IMR-90 (cell line): ENCODE measurements at regions not wholly inside any gene's neighbourhood (a gene's known extent, or its start where the extent isn't known, plus 50 kb on each side); places are given as distances from the start of the nearest gene placed in this dataset.

ENCODE experiments used
- ATAC-seq: fragments of 200-7000 bp; cut with Tn5 transposase; 2 replicates; pipeline ENCODE4 v1.9.1; 2020; ENCODE audit warnings: low read depth, mild to moderate bottlenecking, moderate library complexity
- BruUV-seq: library from RNA; stranded (reverse); fragments of 400-500 nt; replicated peaks from 2 replicates; lab custom pipeline; 2021; lab: Mats Ljungman, UMichigan
- CTCF ChIA-PET: fragments of 300-600 bp; formaldehyde crosslinking; extraction: SDS; loops from one replicate; lab custom pipeline; 2021; ENCODE audit warnings: antibody characterized with exemption; lab: Yijun Ruan, JAX
- POLR2A ChIA-PET: fragments of 300-600 bp; sonication (Branson Sonifier 250); formaldehyde crosslinking; loops from one replicate; lab custom pipeline; 2022; ENCODE audit warnings: antibody characterized with exemption; ENCODE audit not compliant: unreplicated experiment; lab: Charles Lee
- DNase-seq: peaks from one replicate; pipeline ENCODE4 v3.0.0; 2013
- H2AFZ ChIP-seq: replicated peaks from 2 replicates; pipeline ENCODE3; 2013; ENCODE audit warnings: low read length, mild to moderate bottlenecking; ENCODE audit not compliant: poor library complexity
- H2AK5ac ChIP-seq: 2 replicates; pipeline ENCODE4 v1.6.1; 2013; ENCODE audit warnings: low read depth, low read length, inconsistent platforms
- H2AK9ac ChIP-seq: replicated peaks from 2 replicates; pipeline ENCODE3; 2013; ENCODE audit warnings: mild to moderate bottlenecking, low read depth, low read length, moderate library complexity; ENCODE audit not compliant: poor library complexity
- H2BK120ac ChIP-seq: 2 replicates; pipeline ENCODE4 v1.6.1; 2013; ENCODE audit warnings: low read depth, low read length, inconsistent platforms
- H2BK15ac ChIP-seq: 3 replicates; pipeline ENCODE4 v1.6.1; 2013; ENCODE audit warnings: low read depth, low read length, inconsistent platforms
- H2BK20ac ChIP-seq: 2 replicates; pipeline ENCODE4 v1.6.1; 2013; ENCODE audit warnings: low read depth, mild to moderate bottlenecking, inconsistent platforms, low read length, moderate library complexity
- H2BK5ac ChIP-seq: 2 replicates; pipeline ENCODE4 v1.6.1; 2013; ENCODE audit warnings: mild to moderate bottlenecking, low read depth, low read length, inconsistent platforms; ENCODE audit not compliant: poor library complexity, severe bottlenecking
- H3K14ac ChIP-seq: replicated peaks from 2 replicates; pipeline ENCODE4 v1.6.1; 2013; ENCODE audit warnings: low read depth, low read length, inconsistent platforms
- H3K18ac ChIP-seq: 2 replicates; pipeline ENCODE4 v1.6.1; 2013; ENCODE audit warnings: low read depth, low read length, control low read depth
- H3K23ac ChIP-seq: 2 replicates; pipeline ENCODE4 v1.6.1; 2013; ENCODE audit warnings: low read depth, low read length, inconsistent platforms
- H3K27ac ChIP-seq: 2 replicates; pipeline ENCODE4 v1.5.1; 2013; ENCODE audit warnings: mild to moderate bottlenecking, control low read depth, low read length; ENCODE audit not compliant: insufficient read depth
- H3K27me3 ChIP-seq: 2 replicates; pipeline ENCODE4 v1.6.1; 2013; ENCODE audit warnings: low read length; ENCODE audit not compliant: control insufficient read depth, insufficient read depth
- H3K36me3 ChIP-seq: 2 replicates; pipeline ENCODE4 v1.6.1; 2013; ENCODE audit warnings: low read length, mixed read lengths; ENCODE audit not compliant: control insufficient read depth, insufficient read depth
- H3K4ac ChIP-seq: 2 replicates; pipeline ENCODE4 v1.6.1; 2013; ENCODE audit warnings: low read depth, low read length, inconsistent platforms
- H3K4me1 ChIP-seq: 2 replicates; pipeline ENCODE4 v1.6.1; 2013; ENCODE audit warnings: low read length, mixed read lengths; ENCODE audit not compliant: control insufficient read depth, insufficient read depth
- H3K4me2 ChIP-seq: 2 replicates; pipeline ENCODE4 v1.6.1; 2013; ENCODE audit warnings: low read depth, mild to moderate bottlenecking, control low read depth, low read length, moderate library complexity
- H3K4me3 ChIP-seq: 2 replicates; pipeline ENCODE4 v1.5.1; 2013; ENCODE audit warnings: low read depth, mild to moderate bottlenecking, control low read depth, low read length, moderate library complexity; ENCODE audit not compliant: insufficient read depth
- H3K56ac ChIP-seq: 2 replicates; pipeline ENCODE4 v1.6.1; 2013; ENCODE audit warnings: low read length, inconsistent platforms; ENCODE audit not compliant: insufficient read depth; ENCODE audit errors: extremely low read depth
- H3K79me1 ChIP-seq, 2 experiments: 2 replicates each; pipeline ENCODE4 v1.6.1; 2013; ENCODE audit warnings: low read length in 2 of 2, inconsistent platforms in 1 of 2, low read depth in 1 of 2
- H3K9ac ChIP-seq: 2 replicates; pipeline ENCODE4 v1.6.1; 2013; ENCODE audit warnings: low read depth, low read length, control low read depth
- H3K9me1 ChIP-seq: 2 replicates; pipeline ENCODE4 v1.6.1; 2013; ENCODE audit warnings: low read length, inconsistent platforms; ENCODE audit not compliant: insufficient read depth
- H3K9me3 ChIP-seq: 2 replicates; pipeline ENCODE4 v1.6.1; 2013; ENCODE audit warnings: low read length; ENCODE audit not compliant: control insufficient read depth, insufficient read depth
- H4K20me1 ChIP-seq: 2 replicates; pipeline ENCODE4 v1.6.1; 2013; ENCODE audit warnings: low read length, inconsistent platforms; ENCODE audit not compliant: insufficient read depth
- H4K5ac ChIP-seq: 2 replicates; pipeline ENCODE4 v1.6.1; 2013; ENCODE audit warnings: mild to moderate bottlenecking, low read depth, low read length, control low read depth
- H4K8ac ChIP-seq, 2 experiments: 2 replicates each; pipeline ENCODE4 v1.6.1; 2013; ENCODE audit warnings: low read depth in 2 of 2, low read length in 2 of 2, control low read depth in 1 of 2, inconsistent platforms in 1 of 2
- H4K91ac ChIP-seq: 2 replicates; pipeline ENCODE4 v1.6.1; 2013; ENCODE audit warnings: low read depth, low read length, inconsistent platforms; ENCODE audit not compliant: insufficient read depth
- CEBPB ChIP-seq: IDR thresholded peaks from 2 replicates; pipeline ENCODE4 v1.6.1; 2012; ENCODE audit warnings: low read depth, low read length, improper control_type of control experiment
- CHD1 ChIP-seq: IDR thresholded peaks from 2 replicates; pipeline ENCODE4 v1.6.1; 2012; ENCODE audit warnings: low read depth, low read length, improper control_type of control experiment
- FOS ChIP-seq: fragments of 150-350 bp; IDR thresholded peaks from 2 replicates; pipeline ENCODE4 v1.6.1; 2016; ENCODE audit warnings: low read depth, low read length
- MAFK ChIP-seq: IDR thresholded peaks from 2 replicates; pipeline ENCODE4 v1.6.1; 2012; ENCODE audit warnings: low read depth, low read length, improper control_type of control experiment
- MAZ ChIP-seq: IDR thresholded peaks from 2 replicates; pipeline ENCODE4 v1.6.1; 2012; ENCODE audit warnings: low read depth, mild to moderate bottlenecking, low read length, improper control_type of control experiment, moderate library complexity, borderline replicate concordance
- POLR2A ChIP-seq: IDR thresholded peaks from 2 replicates; pipeline ENCODE4 v1.6.1; 2012; ENCODE audit warnings: mild to moderate bottlenecking, low read depth, low read length
- RAD21 ChIP-seq: IDR thresholded peaks from 2 replicates; pipeline ENCODE4 v1.6.1; 2012; ENCODE audit warnings: low read length, improper control_type of control experiment
- RCOR1 ChIP-seq: IDR thresholded peaks from 2 replicates; pipeline ENCODE4 v1.6.1; 2012; ENCODE audit warnings: mild to moderate bottlenecking, low read length, improper control_type of control experiment; ENCODE audit not compliant: insufficient replicate concordance
- RFX5 ChIP-seq: IDR thresholded peaks from 2 replicates; pipeline ENCODE4 v1.8.0; 2012; ENCODE audit warnings: low read depth, mild to moderate bottlenecking, low read length, moderate library complexity
- SMC3 ChIP-seq: fragments of 150-350 bp; IDR thresholded peaks from 2 replicates; pipeline ENCODE4 v1.6.1; 2016; ENCODE audit warnings: low read depth, mild to moderate bottlenecking, antibody characterized with exemption, low read length, moderate library complexity
- WGBS, 2 experiments: methylation state at CpG; one replicate each; pipeline versions ENCODE4 v1.1.5 to v1.1.7; 2013; ENCODE audit warnings: missing lambda C conversion rate in 2 of 2; ENCODE audit not compliant: insufficient read length in 1 of 2; ENCODE audit errors: extremely low coverage in 2 of 2; 5-methylcytosine and 5-hydroxymethylcytosine counted together
- dilution Hi-C: fragments of 300-500 bp; cut with HindIII; formaldehyde crosslinking; loops from one replicate; pipeline ENCODE4 v1.14.3; 2018; ENCODE audit warnings: low sequenced_read_pairs; ENCODE audit not compliant: unreplicated experiment
- in situ Hi-C: fragments of 300-500 bp; cut with MboI; formaldehyde crosslinking; loops from 3 replicates; pipeline ENCODE4 v1.14.3; 2019; ENCODE audit warnings: low sequenced_read_pairs, inconsistent platforms, mixed read lengths
- intact Hi-C: fragments of 100-400 bp; cut with micrococcal nuclease; formaldehyde crosslinking; loops from 2 replicates; pipeline ENCODE4 v1.10.0; 2022
- TF ChIP-seq, protein P1 (sequence below): fragments of 150-350 bp; IDR thresholded peaks from 2 replicates; pipeline ENCODE4 v1.6.1; 2016; ENCODE audit warnings: low read depth, mild to moderate bottlenecking, low read length, moderate library complexity, borderline replicate concordance
- TF ChIP-seq, protein P2 (sequence below): conservative IDR thresholded peaks from 2 replicates; pipeline ENCODE4 v1.5.1; 2012; ENCODE audit warnings: mild to moderate bottlenecking, low read depth, low read length, improper control_type of control experiment

DNA sequence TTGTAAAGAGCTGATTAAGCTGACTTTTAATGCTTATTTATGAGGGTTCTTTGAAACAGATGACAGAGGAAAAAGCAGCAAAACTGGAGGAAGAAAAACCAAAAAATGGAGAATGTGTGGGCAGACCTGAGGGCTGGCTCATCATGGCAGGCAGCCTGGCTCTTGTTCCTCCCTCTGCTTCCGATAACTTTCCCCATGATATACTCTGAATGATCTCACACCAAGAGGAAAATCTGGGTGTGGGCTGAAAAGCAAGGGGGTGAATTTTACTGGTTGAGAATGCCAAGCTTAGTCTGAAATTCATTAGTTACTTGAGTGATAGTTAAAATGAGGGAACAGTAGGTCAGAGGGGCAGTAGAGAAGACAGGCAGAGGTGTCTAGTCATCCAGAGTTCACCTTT is 330.1 kb upstream of the PRICKLE1 start:
- in situ Hi-C loops (no loop called here), intact Hi-C loops (loop anchor here (5.0 kb wide), 1 partner anchor 418 kb away; no protein-coding TSS in a partner anchor), dilution Hi-C loops (no loop called here)
- no peaks in the 10 kb centered on the region for H3K79me1 ChIP-seq
- no peak overlapping the region for H3K9ac ChIP-seq
- no peak overlapping the region for H3K23ac ChIP-seq
- H3K27ac ChIP-seq, result no peak overlapping the region
- H4K20me1 ChIP-seq, result no peaks in the 10 kb centered on the region
- H3K27me3 ChIP-seq, result no peaks in the 10 kb centered on the region
- peaks cover 4% of the 10 kb centered on the region for H3K4me1 ChIP-seq
- ChIA-PET CTCF (no interaction called here), POLR2A (no interaction called here)
- H4K8ac ChIP-seq, result no peak overlapping the region
- H3K36me3 ChIP-seq, result no peaks in the 10 kb centered on the region
- no peak overlapping the region for H4K5ac ChIP-seq
- H3K9me3 ChIP-seq, result no peaks in the 10 kb centered on the region
- no peak overlapping the region for H2BK120ac ChIP-seq
- H2AK9ac ChIP-seq, result no peak overlapping the region
- H2AK5ac ChIP-seq, result no peak overlapping the region
- no peak overlapping the region for H3K14ac ChIP-seq
- DNase-seq, result no peak
- no peak overlapping the region for H2AFZ ChIP-seq
- ATAC-seq, result no peak
- H2BK5ac ChIP-seq, result no peak overlapping the region
- H3K9me1 ChIP-seq, result no peaks in the 10 kb centered on the region
- H2BK15ac ChIP-seq, result no peak overlapping the region
- BruUV-seq, result no TSS peak
- H3K18ac ChIP-seq, result no peak overlapping the region
- no peak overlapping the region for H3K4ac ChIP-seq
- H3K56ac ChIP-seq, result no peak overlapping the region
- H3K4me3 ChIP-seq, result no peak overlapping the region
- WGBS, 2 experiments, result no CpG with 5 or more reads among the region's 1 CpG
- TF ChIP-seq CEBPB (no peak), SMC3 (no peak), MAZ (no peak), RAD21 (no peak), MAFK (no peak), POLR2A (no peak), RFX5 (no peak), CHD1 (no peak), FOS (no peak), RCOR1 (no peak)
- TF ChIP-seq, protein P1, sequence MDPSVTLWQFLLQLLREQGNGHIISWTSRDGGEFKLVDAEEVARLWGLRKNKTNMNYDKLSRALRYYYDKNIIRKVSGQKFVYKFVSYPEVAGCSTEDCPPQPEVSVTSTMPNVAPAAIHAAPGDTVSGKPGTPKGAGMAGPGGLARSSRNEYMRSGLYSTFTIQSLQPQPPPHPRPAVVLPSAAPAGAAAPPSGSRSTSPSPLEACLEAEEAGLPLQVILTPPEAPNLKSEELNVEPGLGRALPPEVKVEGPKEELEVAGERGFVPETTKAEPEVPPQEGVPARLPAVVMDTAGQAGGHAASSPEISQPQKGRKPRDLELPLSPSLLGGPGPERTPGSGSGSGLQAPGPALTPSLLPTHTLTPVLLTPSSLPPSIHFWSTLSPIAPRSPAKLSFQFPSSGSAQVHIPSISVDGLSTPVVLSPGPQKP, result no peak
- TF ChIP-seq, protein P2, sequence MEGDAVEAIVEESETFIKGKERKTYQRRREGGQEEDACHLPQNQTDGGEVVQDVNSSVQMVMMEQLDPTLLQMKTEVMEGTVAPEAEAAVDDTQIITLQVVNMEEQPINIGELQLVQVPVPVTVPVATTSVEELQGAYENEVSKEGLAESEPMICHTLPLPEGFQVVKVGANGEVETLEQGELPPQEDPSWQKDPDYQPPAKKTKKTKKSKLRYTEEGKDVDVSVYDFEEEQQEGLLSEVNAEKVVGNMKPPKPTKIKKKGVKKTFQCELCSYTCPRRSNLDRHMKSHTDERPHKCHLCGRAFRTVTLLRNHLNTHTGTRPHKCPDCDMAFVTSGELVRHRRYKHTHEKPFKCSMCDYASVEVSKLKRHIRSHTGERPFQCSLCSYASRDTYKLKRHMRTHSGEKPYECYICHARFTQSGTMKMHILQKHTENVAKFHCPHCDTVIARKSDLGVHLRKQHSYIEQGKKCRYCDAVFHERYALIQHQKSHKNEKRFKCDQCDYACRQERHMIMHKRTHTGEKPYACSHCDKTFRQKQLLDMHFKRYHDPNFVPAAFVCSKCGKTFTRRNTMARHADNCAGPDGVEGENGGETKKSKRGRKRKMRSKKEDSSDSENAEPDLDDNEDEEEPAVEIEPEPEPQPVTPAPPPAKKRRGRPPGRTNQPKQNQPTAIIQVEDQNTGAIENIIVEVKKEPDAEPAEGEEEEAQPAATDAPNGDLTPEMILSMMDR, result no peak
- H2BK20ac ChIP-seq, result no peak overlapping the region
- no peak overlapping the region for H3K4me2 ChIP-seq
- H4K91ac ChIP-seq, result no peak overlapping the region
